Ovary (tissue), 7 donors: ENCODE measurements at regions not wholly inside any gene's neighbourhood (a gene's known extent, or its start where the extent isn't known, plus 50 kb on each side); places are given as distances from the start of the nearest gene placed in this dataset.

Experiments used
- DNase-seq, 5 donors: peaks; one replicate each; pipeline ENCODE4 v3.0.0-alpha.2; 2019 to 2020
- H3K27ac ChIP-seq, 2 donors: fragments of 200-600 bp; one replicate each; pipeline versions ENCODE4 v1.5.1 to v1.8.0; 2019 to 2022
- H3K27me3 ChIP-seq: fragments of 200-600 bp; one replicate; pipeline ENCODE4 v1.8.0; 2022
- H3K36me3 ChIP-seq: fragments of 200-600 bp; sonication (generic); one replicate; pipeline ENCODE4 v1.5.1; 2019
- H3K4me1 ChIP-seq: one replicate; pipeline ENCODE4 v1.8.1; 2013; ENCODE audit warnings: mild to moderate bottlenecking, moderate library complexity; ENCODE audit not compliant: insufficient read depth
- H3K4me3 ChIP-seq: fragments of 200-600 bp; sonication (generic); one replicate; pipeline ENCODE4 v1.5.1; 2017
- H3K9me3 ChIP-seq, 2 donors: fragments of 200-600 bp in 1 of 2; sonication (generic) in 1 of 2; one replicate each; pipeline versions ENCODE4 v1.5.1 to v1.8.1; 2013 to 2019; ENCODE audit warnings: mild to moderate bottlenecking in 1 of 2, moderate library complexity in 1 of 2
- EP300 ChIP-seq: sonication (generic); formaldehyde crosslinking; IDR thresholded peaks from one replicate; pipeline ENCODE4 v1.6.1; 2017; ENCODE audit warnings: antibody characterized with exemption
- POLR2A ChIP-seq: fragments of 450-650 bp; IDR thresholded peaks from one replicate; pipeline ENCODE4 v1.6.1; 2017; ENCODE audit warnings: antibody characterized with exemption, mild to moderate bottlenecking, moderate library complexity
- WGBS, 3 donors: extraction: QIAGEN DNeasy Blood & Tissue Kit in 1 of 3; methylation state at CpG; one replicate each; pipeline versions ENCODE4 v1.1.5 to v1.1.7; 2013 to 2017; 5-methylcytosine and 5-hydroxymethylcytosine counted together
- intact Hi-C, 4 donors: fragments of 100-400 bp; cut with DNase I; formaldehyde crosslinking; loops; one replicate each; pipeline versions ENCODE4 v1.11.0 to v1.15.1; 2022 to 2023
- TF ChIP-seq, protein P1 (sequence below), 3 donors: fragments of 450-650 bp in 2 of 3; fragments of 200-600 bp in 1 of 3; IDR thresholded peaks; one replicate each; pipeline versions ENCODE4 v1.5.1 to v1.8.0; 2016 to 2022; ENCODE audit warnings: antibody characterized with exemption in 3 of 3, mild to moderate bottlenecking in 1 of 3
- donor health status: DM: no; HTN: no; CAD: no; lungs with moderate emphysema.
- donor health status: DM: no; HTN: no; CAD: no.
- donor health status: Bipolar disorder and iron deficiency.
- donor health status: DM: no; HTN: no; CAD: no.
- donor health status: DM: yes; HTN: yes; CAD: no.

DNA sequence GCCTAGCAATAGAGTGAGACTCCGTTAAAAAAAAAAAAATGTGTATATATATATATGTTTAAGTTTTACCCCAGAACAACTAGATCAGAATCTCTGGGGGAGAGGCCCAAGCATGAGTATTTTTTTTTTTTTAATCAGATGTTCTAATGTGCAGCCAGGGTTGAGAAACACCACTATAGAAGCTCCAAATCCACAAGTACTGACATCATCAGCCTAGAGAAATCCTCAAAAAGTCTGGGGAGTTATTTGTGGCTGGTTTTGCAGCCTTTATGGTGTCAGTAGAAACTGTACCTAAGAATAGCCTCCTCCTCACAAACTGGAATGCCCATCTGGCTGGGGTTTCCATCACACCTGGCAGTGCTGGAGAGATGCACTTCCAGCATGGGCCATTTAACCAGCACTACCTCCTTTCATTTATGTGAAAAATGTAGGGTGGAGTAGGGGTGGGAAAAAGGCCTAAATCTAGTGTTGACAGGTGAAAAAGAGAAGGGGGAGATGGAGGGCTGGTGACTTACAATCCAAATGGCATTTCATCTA lies 93.5 kb downstream of the CBLL2 start:
- intact Hi-C loops, result no loop called here
- DNase-seq, result no peak
- Histone ChIP-seq H3K4me3 (no peak overlapping the region), H3K9me3 (no peaks in the 10 kb centered on the region), H3K4me1 (no peaks in the 10 kb centered on the region), H3K27ac (no peak overlapping the region), H3K27me3 (no peaks in the 10 kb centered on the region), H3K36me3 (no peaks in the 10 kb centered on the region)
- WGBS, 3 donors, result 87 to 96% (median 95%) methylated on average over 1 of the region's 1 CpG
- TF ChIP-seq, protein P1, sequence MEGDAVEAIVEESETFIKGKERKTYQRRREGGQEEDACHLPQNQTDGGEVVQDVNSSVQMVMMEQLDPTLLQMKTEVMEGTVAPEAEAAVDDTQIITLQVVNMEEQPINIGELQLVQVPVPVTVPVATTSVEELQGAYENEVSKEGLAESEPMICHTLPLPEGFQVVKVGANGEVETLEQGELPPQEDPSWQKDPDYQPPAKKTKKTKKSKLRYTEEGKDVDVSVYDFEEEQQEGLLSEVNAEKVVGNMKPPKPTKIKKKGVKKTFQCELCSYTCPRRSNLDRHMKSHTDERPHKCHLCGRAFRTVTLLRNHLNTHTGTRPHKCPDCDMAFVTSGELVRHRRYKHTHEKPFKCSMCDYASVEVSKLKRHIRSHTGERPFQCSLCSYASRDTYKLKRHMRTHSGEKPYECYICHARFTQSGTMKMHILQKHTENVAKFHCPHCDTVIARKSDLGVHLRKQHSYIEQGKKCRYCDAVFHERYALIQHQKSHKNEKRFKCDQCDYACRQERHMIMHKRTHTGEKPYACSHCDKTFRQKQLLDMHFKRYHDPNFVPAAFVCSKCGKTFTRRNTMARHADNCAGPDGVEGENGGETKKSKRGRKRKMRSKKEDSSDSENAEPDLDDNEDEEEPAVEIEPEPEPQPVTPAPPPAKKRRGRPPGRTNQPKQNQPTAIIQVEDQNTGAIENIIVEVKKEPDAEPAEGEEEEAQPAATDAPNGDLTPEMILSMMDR (IDR thresholded peaks at IDR 0.05), result no peak
- TF ChIP-seq POLR2A (no peak), EP300 (no peak)

- Histone ChIP-seq H3K27me3 (no peaks in the 10 kb centered on the region), H3K27ac (no peak overlapping the region), H3K4me1 (no peaks in the 10 kb centered on the region), H3K9me3 (no peaks in the 10 kb centered on the region), H3K4me3 (no peak overlapping the region), H3K36me3 (no peaks in the 10 kb centered on the region)
- TF ChIP-seq, protein P1 (IDR thresholded peaks at IDR 0.05), result no peak
- no peak for TF ChIP-seq EP300
- TF ChIP-seq POLR2A, result no peak
- intact Hi-C loops, result no loop called here
- WGBS, 3 donors, result 50 to 56% (median 51%) methylated on average over 4 of the region's 4 CpGs
- no peak for DNase-seq
Observed at GRCh38 chrX:22366906-22367305, 94.2 kb downstream of the CBLL2 start.

DNA sequence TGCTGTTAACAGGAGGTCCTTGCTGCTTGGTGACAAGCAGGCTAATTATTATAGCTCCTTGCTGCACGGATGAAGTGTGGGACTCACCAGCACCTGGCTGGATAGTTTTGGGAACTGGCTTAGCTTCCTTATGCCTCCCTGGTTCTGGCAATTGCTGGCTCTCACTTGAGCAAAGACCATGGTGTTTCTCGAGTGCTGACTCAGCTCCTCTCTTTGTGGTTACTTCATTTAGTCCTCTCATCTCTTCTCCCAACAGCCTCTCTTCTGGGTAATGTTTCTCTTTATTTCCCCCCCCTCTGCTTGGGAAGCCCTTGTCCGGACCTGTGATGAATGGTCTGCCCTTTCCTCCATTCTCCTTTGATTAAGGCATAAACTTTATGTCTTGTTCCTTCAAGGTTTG lies 100.4 kb downstream of the CBLL2 start:
- intact Hi-C loops, result no loop called here
- Histone ChIP-seq H3K9me3 (no peaks in the 10 kb centered on the region), H3K36me3 (no peaks in the 10 kb centered on the region), H3K27me3 (no peaks in the 10 kb centered on the region), H3K4me3 (no peak overlapping the region), H3K4me1 (no peaks in the 10 kb centered on the region), H3K27ac (no peak overlapping the region)
- no peak for DNase-seq
- 17 to 47% (median 23%) methylated on average over 3 of the region's 3 CpGs for WGBS, 3 donors
- TF ChIP-seq EP300 (no peak), POLR2A (no peak)
- TF ChIP-seq, protein P1 (IDR thresholded peaks at IDR 0.05), result no peak

DNA sequence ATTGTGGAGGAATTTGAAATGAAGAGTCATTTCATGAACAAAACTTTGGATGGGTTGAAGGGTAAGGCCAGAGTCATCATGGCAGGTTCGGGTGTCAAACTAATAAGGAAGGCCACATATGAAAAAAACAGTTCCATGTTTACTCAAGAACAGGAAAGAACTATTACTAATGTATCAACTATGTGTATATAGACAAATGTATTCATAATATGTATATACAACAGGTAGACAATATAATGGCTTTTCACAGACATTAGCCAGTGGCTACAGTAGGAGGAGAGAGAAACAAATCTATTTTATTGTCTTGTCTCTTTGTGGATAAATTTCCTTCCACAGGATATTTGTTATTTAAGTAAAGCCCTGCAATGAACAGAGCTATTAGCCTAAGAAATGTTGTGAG lies 101.1 kb downstream of the CBLL2 start:
- no peaks in the 10 kb centered on the region for H3K4me1 ChIP-seq
- 14 to 27% (median 21%) methylated on average over 1 of the region's 1 CpG for WGBS, 3 donors
- intact Hi-C loops, result no loop called here
- DNase-seq, result no peak
- H3K9me3 ChIP-seq, result no peaks in the 10 kb centered on the region
- TF ChIP-seq POLR2A (no peak), EP300 (no peak)
- TF ChIP-seq, protein P1 (IDR thresholded peaks at IDR 0.05), result no peak
- no peak overlapping the region for H3K4me3 ChIP-seq
- no peaks in the 10 kb centered on the region for H3K27me3 ChIP-seq
- no peaks in the 10 kb centered on the region for H3K36me3 ChIP-seq
- no peak overlapping the region for H3K27ac ChIP-seq
